Neural progenitor cell (in vitro differentiated cells): ENCODE measurements at regions not wholly inside any gene's neighbourhood (a gene's known extent, or its start where the extent isn't known, plus 50 kb on each side); places are given as distances from the start of the nearest gene placed in this dataset.

Experiments
- DNase-seq: peaks from one replicate; pipeline ENCODE4 v3.0.0-alpha.2; 2016; ENCODE audit warnings: low spot score
- H2AFZ ChIP-seq: fragments of 200-600 bp; sonication (generic); replicated peaks from 2 replicates; pipeline ENCODE4 v1.6.1; 2016; ENCODE audit warnings: antibody characterized with exemption
- H3F3A ChIP-seq: fragments of 200-600 bp; sonication (generic); 2 replicates; pipeline ENCODE4 v1.6.1; 2016; ENCODE audit warnings: antibody characterized with exemption, low read depth
- H3K27ac ChIP-seq: fragments of 200-600 bp; sonication (generic); 2 replicates; pipeline ENCODE4 v1.5.1; 2016; ENCODE audit warnings: mild to moderate bottlenecking
- H3K27me3 ChIP-seq: fragments of 200-600 bp; sonication (generic); 2 replicates; pipeline ENCODE4 v1.6.1; 2016; ENCODE audit warnings: mild to moderate bottlenecking, moderate library complexity
- H3K36me3 ChIP-seq: fragments of 200-600 bp; sonication (generic); 2 replicates; pipeline ENCODE4 v1.5.1; 2016
- H3K4me1 ChIP-seq: fragments of 200-600 bp; sonication (generic); 2 replicates; pipeline ENCODE4 v1.6.1; 2016; ENCODE audit warnings: mixed run types
- H3K4me2 ChIP-seq: fragments of 200-600 bp; sonication (generic); 2 replicates; pipeline ENCODE4 v1.6.1; 2016
- H3K4me3 ChIP-seq: fragments of 200-600 bp; sonication (generic); 2 replicates; pipeline ENCODE4 v1.5.1; 2016
- H3K79me2 ChIP-seq: fragments of 200-600 bp; sonication (generic); 2 replicates; pipeline ENCODE4 v1.6.1; 2016; ENCODE audit warnings: low read depth
- H3K9ac ChIP-seq: fragments of 200-600 bp; sonication (generic); 2 replicates; pipeline ENCODE4 v1.6.1; 2016
- H3K9me3 ChIP-seq: fragments of 200-600 bp; sonication (generic); 2 replicates; pipeline ENCODE4 v1.5.1; 2016; ENCODE audit warnings: low read depth
- H4K20me1 ChIP-seq: fragments of 200-600 bp; sonication (generic); 2 replicates; pipeline ENCODE4 v1.6.1; 2016; ENCODE audit warnings: low read depth
- H3K27ac Mint-ChIP-seq: 3 replicates; pipeline ENCODE4 v1.8.0; 2021; ENCODE audit warnings: mixed read lengths
- H3K27me3 Mint-ChIP-seq: 2 replicates; pipeline ENCODE4 v1.8.0; 2022; ENCODE audit warnings: low read depth, mild to moderate bottlenecking, inconsistent platforms, moderate library complexity, mixed read lengths; ENCODE audit not compliant: insufficient read depth
- H3K36me3 Mint-ChIP-seq: 3 replicates; pipeline ENCODE4 v1.8.0; 2021; ENCODE audit warnings: mixed read lengths
- H3K4me1 Mint-ChIP-seq: 3 replicates; pipeline ENCODE4 v1.8.0; 2021; ENCODE audit warnings: mixed read lengths
- H3K4me3 Mint-ChIP-seq: 3 replicates; pipeline ENCODE4 v1.8.0; 2021; ENCODE audit warnings: mild to moderate bottlenecking, moderate library complexity, mixed read lengths
- H3K9me3 Mint-ChIP-seq: 3 replicates; pipeline ENCODE4 v1.8.0; 2020; ENCODE audit warnings: mixed read lengths
- EZH2 ChIP-seq: fragments of 200-600 bp; sonication (generic); IDR thresholded peaks from 2 replicates; pipeline ENCODE4 v1.6.1; 2017; ENCODE audit warnings: antibody characterized with exemption, mild to moderate bottlenecking, moderate library complexity
- EZH2phosphoT487 ChIP-seq: fragments of 200-600 bp; sonication (generic); IDR thresholded peaks from 2 replicates; pipeline ENCODE4 v1.6.1; 2017; ENCODE audit warnings: antibody characterized with exemption
- TF ChIP-seq, protein P1 (sequence below): fragments of 200-600 bp; sonication (generic); IDR thresholded peaks from 2 replicates; pipeline ENCODE4 v1.5.1; 2017; ENCODE audit warnings: antibody characterized with exemption, mild to moderate bottlenecking

- no peak overlapping the region for H3K27ac Mint-ChIP-seq
- no peak overlapping the region for H3K4me3 Mint-ChIP-seq
- no peak overlapping the region for H2AFZ ChIP-seq
- no peak overlapping the region for H3K9ac ChIP-seq
- H3K27ac ChIP-seq: no peak overlapping the region
- H3K4me1 Mint-ChIP-seq: no peaks in the 10 kb centered on the region
- TF ChIP-seq EZH2: no peak
- TF ChIP-seq, protein P1, sequence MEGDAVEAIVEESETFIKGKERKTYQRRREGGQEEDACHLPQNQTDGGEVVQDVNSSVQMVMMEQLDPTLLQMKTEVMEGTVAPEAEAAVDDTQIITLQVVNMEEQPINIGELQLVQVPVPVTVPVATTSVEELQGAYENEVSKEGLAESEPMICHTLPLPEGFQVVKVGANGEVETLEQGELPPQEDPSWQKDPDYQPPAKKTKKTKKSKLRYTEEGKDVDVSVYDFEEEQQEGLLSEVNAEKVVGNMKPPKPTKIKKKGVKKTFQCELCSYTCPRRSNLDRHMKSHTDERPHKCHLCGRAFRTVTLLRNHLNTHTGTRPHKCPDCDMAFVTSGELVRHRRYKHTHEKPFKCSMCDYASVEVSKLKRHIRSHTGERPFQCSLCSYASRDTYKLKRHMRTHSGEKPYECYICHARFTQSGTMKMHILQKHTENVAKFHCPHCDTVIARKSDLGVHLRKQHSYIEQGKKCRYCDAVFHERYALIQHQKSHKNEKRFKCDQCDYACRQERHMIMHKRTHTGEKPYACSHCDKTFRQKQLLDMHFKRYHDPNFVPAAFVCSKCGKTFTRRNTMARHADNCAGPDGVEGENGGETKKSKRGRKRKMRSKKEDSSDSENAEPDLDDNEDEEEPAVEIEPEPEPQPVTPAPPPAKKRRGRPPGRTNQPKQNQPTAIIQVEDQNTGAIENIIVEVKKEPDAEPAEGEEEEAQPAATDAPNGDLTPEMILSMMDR: no peak
- no peak for TF ChIP-seq EZH2phosphoT487
- no peaks in the 10 kb centered on the region for H3K9me3 ChIP-seq
- H3K4me2 ChIP-seq: no peak overlapping the region
- no peaks in the 10 kb centered on the region for H3K4me1 ChIP-seq
- no peaks in the 10 kb centered on the region for H3K36me3 Mint-ChIP-seq
- H3F3A ChIP-seq: no peaks in the 10 kb centered on the region
- H3K27me3 ChIP-seq: no peaks in the 10 kb centered on the region
- H4K20me1 ChIP-seq: no peaks in the 10 kb centered on the region
- no peaks in the 10 kb centered on the region for H3K27me3 Mint-ChIP-seq
- DNase-seq: no peak
- no peaks in the 10 kb centered on the region for H3K79me2 ChIP-seq
- no peak overlapping the region for H3K4me3 ChIP-seq
- H3K9me3 Mint-ChIP-seq: no peaks in the 10 kb centered on the region
- no peaks in the 10 kb centered on the region for H3K36me3 ChIP-seq
Measured at GRCh38 chr14:83253870-83254269, 1720.2 kb upstream of the SEL1L start.

- no peak overlapping the region for H3K27ac ChIP-seq
- Mint-ChIP-seq H3K27me3 (no peaks in the 10 kb centered on the region), H3K27ac (no peak overlapping the region), H3K4me1 (no peaks in the 10 kb centered on the region), H3K36me3 (no peaks in the 10 kb centered on the region), H3K4me3 (no peak overlapping the region), H3K9me3 (no peaks in the 10 kb centered on the region)
- H3K4me3 ChIP-seq: no peak overlapping the region
- no peaks in the 10 kb centered on the region for H3K9me3 ChIP-seq
- H3K36me3 ChIP-seq: no peaks in the 10 kb centered on the region
- H3K79me2 ChIP-seq: no peaks in the 10 kb centered on the region
- TF ChIP-seq, protein P1: no peak
- TF ChIP-seq EZH2phosphoT487 (no peak), EZH2 (no peak)
- H3K27me3 ChIP-seq: no peaks in the 10 kb centered on the region
- no peak overlapping the region for H3K4me2 ChIP-seq
- no peaks in the 10 kb centered on the region for H4K20me1 ChIP-seq
- H2AFZ ChIP-seq: no peak overlapping the region
- no peak for DNase-seq
- no peaks in the 10 kb centered on the region for H3F3A ChIP-seq
- no peaks in the 10 kb centered on the region for H3K4me1 ChIP-seq
- H3K9ac ChIP-seq: no peak overlapping the region
Measured at GRCh38 chr14:83255015-83255726, 1721.5 kb upstream of the SEL1L start.

DNA sequence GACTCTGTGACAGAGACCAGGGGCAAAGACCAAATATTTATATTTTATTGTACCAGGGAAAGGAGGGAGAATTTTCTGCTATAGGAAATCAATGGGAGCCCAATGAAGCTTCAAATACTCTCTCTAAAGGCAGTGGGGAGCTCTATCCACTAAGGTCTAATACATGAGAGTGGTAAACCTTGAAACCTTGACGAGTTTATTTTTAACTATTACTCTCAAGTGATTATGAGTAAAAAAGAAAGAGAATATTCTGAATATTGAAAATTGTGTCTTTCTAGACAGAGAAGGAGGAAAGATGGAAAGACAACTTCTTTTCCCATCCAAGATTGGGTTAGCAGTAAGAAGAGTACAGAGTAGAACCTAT lies 1722.1 kb upstream of the SEL1L start:
- H3K79me2 ChIP-seq: no peaks in the 10 kb centered on the region
- no peaks in the 10 kb centered on the region for H3F3A ChIP-seq
- H3K9ac ChIP-seq: no peak overlapping the region
- H3K4me2 ChIP-seq: no peak overlapping the region
- no peak overlapping the region for H3K27ac Mint-ChIP-seq
- H4K20me1 ChIP-seq: no peaks in the 10 kb centered on the region
- no peaks in the 10 kb centered on the region for H3K36me3 Mint-ChIP-seq
- H3K4me1 ChIP-seq: no peaks in the 10 kb centered on the region
- no peaks in the 10 kb centered on the region for H3K9me3 ChIP-seq
- H3K27me3 Mint-ChIP-seq: no peaks in the 10 kb centered on the region
- H2AFZ ChIP-seq: no peak overlapping the region
- no peaks in the 10 kb centered on the region for H3K9me3 Mint-ChIP-seq
- H3K27ac ChIP-seq: no peak overlapping the region
- TF ChIP-seq EZH2 (no peak), EZH2phosphoT487 (no peak)
- TF ChIP-seq, protein P1: no peak
- no peaks in the 10 kb centered on the region for H3K27me3 ChIP-seq
- no peak overlapping the region for H3K4me3 ChIP-seq
- no peak overlapping the region for H3K4me3 Mint-ChIP-seq
- no peak for DNase-seq
- no peaks in the 10 kb centered on the region for H3K4me1 Mint-ChIP-seq
- H3K36me3 ChIP-seq: no peaks in the 10 kb centered on the region
